H1 (cell line): ENCODE measurements at regions not wholly inside any gene's neighbourhood (a gene's known extent, or its start where the extent isn't known, plus 50 kb on each side); places are given as distances from the start of the nearest gene placed in this dataset.

ENCODE experiments used
- CTCF ChIA-PET: fragments of 300-600 bp; sonication (Branson Sonifier 250); formaldehyde crosslinking; loops from one replicate; lab custom pipeline; 2021; ENCODE audit not compliant: partially characterized antibody; lab: Charles Lee
- POLR2A ChIA-PET: fragments of 300-600 bp; sonication (Branson Sonifier 250); formaldehyde crosslinking; loops from one replicate; lab custom pipeline; 2021; ENCODE audit warnings: inconsistent platforms; ENCODE audit not compliant: partially characterized antibody; lab: Charles Lee
- DNase-seq, 2 experiments: peaks; one replicate each; pipeline versions ENCODE4 v3.0.0 to v3.0.0-alpha.2; 2010 to 2022; ENCODE audit warnings: low spot score in 2 of 2, low read depth in 1 of 2, mixed read lengths in 1 of 2
- FAIRE-seq: peaks from 2 replicates; lab custom pipeline; 2011; peaks lifted over from hg19 to GRCh38; lab: Jason Lieb, UNC
- H2AFZ ChIP-seq: 2 replicates; pipeline ENCODE4 v1.8.1; 2012; ENCODE audit warnings: low read length, inconsistent platforms
- H2AK5ac ChIP-seq: 2 replicates; pipeline ENCODE4 v1.6.1; 2013; ENCODE audit warnings: low read depth, low read length
- H2BK120ac ChIP-seq: replicated peaks from 2 replicates; pipeline ENCODE3; 2013; ENCODE audit warnings: low read depth, low read length, inconsistent platforms
- H2BK12ac ChIP-seq: 2 replicates; pipeline ENCODE4 v1.6.1; 2013; ENCODE audit warnings: low read depth, low read length
- H2BK15ac ChIP-seq: 2 replicates; pipeline ENCODE4 v1.6.1; 2013; ENCODE audit warnings: low read length
- H2BK20ac ChIP-seq: 2 replicates; pipeline ENCODE4 v1.6.1; 2013; ENCODE audit warnings: low read length
- H2BK5ac ChIP-seq: 2 replicates; pipeline ENCODE4 v1.6.1; 2013; ENCODE audit warnings: low read depth, low read length
- H3K14ac ChIP-seq: 2 replicates; pipeline ENCODE4 v1.6.1; 2013; ENCODE audit warnings: inconsistent platforms; ENCODE audit not compliant: insufficient read length
- H3K18ac ChIP-seq: 2 replicates; pipeline ENCODE4 v1.6.1; 2013; ENCODE audit warnings: low read length; ENCODE audit errors: extremely low read depth
- H3K23ac ChIP-seq: 2 replicates; pipeline ENCODE4 v1.6.1; 2013; ENCODE audit warnings: inconsistent platforms; ENCODE audit not compliant: insufficient read length
- H3K23me2 ChIP-seq: 2 replicates; pipeline ENCODE4 v1.6.1; 2013; ENCODE audit warnings: low read depth, low read length
- H3K27ac ChIP-seq: 2 replicates; pipeline ENCODE4 v1.6.1; 2011; ENCODE audit warnings: low read depth, low read length, inconsistent platforms
- H3K27me3 ChIP-seq, 4 experiments: replicated peaks in 1 of 4; 1 replicate in 1 of 4; 2 replicates in 3 of 4; pipeline versions ENCODE4 v1.6.1 to v1.8.1; 2011 to 2013; ENCODE audit warnings: low read length in 3 of 4, mild to moderate bottlenecking in 3 of 4, inconsistent platforms in 2 of 4, mixed read lengths in 2 of 4, moderate library complexity in 1 of 4; ENCODE audit not compliant: control insufficient read depth in 3 of 4, insufficient read depth in 3 of 4; ENCODE audit errors: extremely low read depth in 1 of 4
- H3K36me3 ChIP-seq, 4 experiments: 2 replicates each; pipeline versions ENCODE4 v1.6.1 to v1.8.1; 2011 to 2013; ENCODE audit warnings: mild to moderate bottlenecking in 4 of 4, low read length in 3 of 4, moderate library complexity in 2 of 4, control low read depth in 1 of 4, inconsistent platforms in 1 of 4; ENCODE audit not compliant: insufficient read depth in 4 of 4, control insufficient read depth in 2 of 4
- H3K4ac ChIP-seq: replicated peaks from 2 replicates; pipeline ENCODE3; 2013; ENCODE audit warnings: low read length, low read depth, mixed read lengths, inconsistent platforms; ENCODE audit not compliant: insufficient read length
- H3K4me1 ChIP-seq, 4 experiments: replicated peaks in 1 of 4; 1 replicate in 1 of 4; 2 replicates in 3 of 4; pipeline versions ENCODE4 v1.6.1 to v1.8.1; 2011 to 2013; ENCODE audit warnings: low read length in 3 of 4, inconsistent platforms in 2 of 4, mixed read lengths in 1 of 4; ENCODE audit not compliant: insufficient read depth in 4 of 4, control insufficient read depth in 3 of 4
- H3K4me2 ChIP-seq, 2 experiments: 2 replicates each; pipeline versions ENCODE4 v1.6.1 to v1.8.1; 2011 to 2013; ENCODE audit warnings: low read depth in 2 of 2, low read length in 2 of 2, control low read depth in 1 of 2, inconsistent platforms in 1 of 2, mild to moderate bottlenecking in 1 of 2; ENCODE audit not compliant: insufficient read depth in 1 of 2
- H3K4me3 ChIP-seq, 4 experiments: fragments of 200-600, 300-600 bp in 1 of 4; sonication (generic), shearing (Covaris generic), sonication (Bioruptor Twin) in 1 of 4; 2 replicates each; pipeline versions ENCODE4 v1.5.1 to v1.8.1; 2011 to 2016; ENCODE audit warnings: low read length in 4 of 4, low read depth in 3 of 4, control low read depth in 2 of 4, inconsistent platforms in 2 of 4, mild to moderate bottlenecking in 2 of 4, mixed read lengths in 1 of 4, moderate library complexity in 1 of 4; ENCODE audit not compliant: insufficient read depth in 2 of 4; ENCODE audit errors: extremely low read depth in 1 of 4
- H3K56ac ChIP-seq: replicated peaks from 2 replicates; pipeline ENCODE3; 2013; ENCODE audit warnings: low read depth, mild to moderate bottlenecking, mixed read lengths, low read length, inconsistent platforms; ENCODE audit not compliant: insufficient read length
- H3K79me1 ChIP-seq: 2 replicates; pipeline ENCODE4 v1.6.1; 2013; ENCODE audit warnings: low read depth, low read length, control low read depth
- H3K79me2 ChIP-seq, 2 experiments: 2 replicates each; pipeline versions ENCODE4 v1.6.1 to v1.8.1; 2012 to 2013; ENCODE audit warnings: low read length in 2 of 2, mild to moderate bottlenecking in 2 of 2, inconsistent platforms in 1 of 2; ENCODE audit not compliant: insufficient read depth in 2 of 2, control insufficient read depth in 1 of 2
- H3K9ac ChIP-seq, 4 experiments: replicated peaks in 1 of 4; 1 replicate in 1 of 4; 2 replicates in 3 of 4; pipeline versions ENCODE4 v1.6.1 to v1.8.1; 2011 to 2013; ENCODE audit warnings: low read depth in 3 of 4, low read length in 3 of 4, control low read depth in 2 of 4, mild to moderate bottlenecking in 2 of 4, moderate library complexity in 2 of 4, inconsistent platforms in 1 of 4; ENCODE audit errors: extremely low read depth in 1 of 4
- H3K9me3 ChIP-seq, 2 experiments: 2 replicates each; pipeline versions ENCODE4 v1.6.1 to v1.8.1; 2012 to 2013; ENCODE audit warnings: mild to moderate bottlenecking in 2 of 2, moderate library complexity in 2 of 2, control low read depth in 1 of 2, inconsistent platforms in 1 of 2, low read depth in 1 of 2, low read length in 1 of 2, mixed read lengths in 1 of 2; ENCODE audit not compliant: insufficient read depth in 2 of 2
- H4K20me1 ChIP-seq, 2 experiments: replicated peaks in 1 of 2; 2 replicates each; pipeline versions ENCODE3 to v1.8.1; 2011 to 2013; ENCODE audit warnings: inconsistent platforms in 2 of 2, low read length in 2 of 2, mild to moderate bottlenecking in 1 of 2; ENCODE audit not compliant: insufficient read depth in 2 of 2, control insufficient read depth in 1 of 2
- H4K5ac ChIP-seq: 2 replicates; pipeline ENCODE4 v1.6.1; 2013; ENCODE audit warnings: low read length, low read depth, mixed read lengths, inconsistent platforms; ENCODE audit not compliant: insufficient read length
- H4K8ac ChIP-seq: 2 replicates; pipeline ENCODE4 v1.8.0; 2013; ENCODE audit warnings: mild to moderate bottlenecking, moderate library complexity, low read length, inconsistent platforms; ENCODE audit not compliant: insufficient read depth; ENCODE audit errors: extremely low read depth
- H4K91ac ChIP-seq: replicated peaks from 2 replicates; pipeline ENCODE3; 2013; ENCODE audit warnings: low read length, mixed read lengths, inconsistent platforms; ENCODE audit not compliant: insufficient read length
- CBX8 ChIP-seq: fragments of 300-800, 300-1000 bp; sonication (generic); IDR thresholded peaks from 2 replicates; pipeline ENCODE4 v1.7.1; 2016; ENCODE audit warnings: low read depth, low read length, borderline replicate concordance
- CREB1 ChIP-seq: IDR thresholded peaks from 2 replicates; pipeline ENCODE4 v1.6.1; 2012; ENCODE audit warnings: inconsistent platforms
- EGR1 ChIP-seq: IDR thresholded peaks from 2 replicates; pipeline ENCODE4 v1.6.1; 2011; ENCODE audit warnings: low read depth, low read length, borderline replicate concordance
- EP300 ChIP-seq, 2 experiments: IDR thresholded peaks; 1 replicate in 1 of 2; 2 replicates in 1 of 2; pipeline ENCODE4 v1.6.1; 2011 to 2012; ENCODE audit warnings: low read depth in 2 of 2, low read length in 2 of 2, mild to moderate bottlenecking in 2 of 2, borderline replicate concordance in 1 of 2, inconsistent platforms in 1 of 2, moderate library complexity in 1 of 2
- KDM4A ChIP-seq: IDR thresholded peaks from one replicate; pipeline ENCODE4 v1.7.1; 2012; ENCODE audit warnings: low read depth, mild to moderate bottlenecking, moderate library complexity, low read length, inconsistent platforms; ENCODE audit not compliant: severe bottlenecking
- SP2 ChIP-seq: IDR thresholded peaks from 2 replicates; pipeline ENCODE4 v1.6.1; 2012; ENCODE audit warnings: mild to moderate bottlenecking, low read length, inconsistent platforms
- TAF1 ChIP-seq: IDR thresholded peaks from 2 replicates; pipeline ENCODE4 v1.6.1; 2011; ENCODE audit warnings: mild to moderate bottlenecking, low read depth, low read length
- WGBS, 2 experiments: shearing (Covaris generic) in 1 of 2; methylation state at CpG; one replicate each; pipeline versions ENCODE4 v1.1.6 to v1.1.7; 2013 to 2015; ENCODE audit warnings: low lambda C conversion rate in 2 of 2, mixed read lengths in 2 of 2, inconsistent platforms in 1 of 2, low coverage in 1 of 2, missing lambda C conversion rate in 1 of 2; ENCODE audit not compliant: insufficient replicate concordance in 2 of 2, insufficient coverage in 1 of 2, insufficient read length in 1 of 2; ENCODE audit errors: extremely low coverage in 1 of 2, missing lambda C conversion rate in 1 of 2; 5-methylcytosine and 5-hydroxymethylcytosine counted together

- no peak overlapping the region for H2BK5ac ChIP-seq
- no peaks in the 10 kb centered on the region for H3K79me1 ChIP-seq
- H3K4me2 ChIP-seq, result no peak overlapping the region
- ChIA-PET POLR2A (no interaction called here), CTCF (interaction anchor here (1.3 to 1.6 kb wide), 3 partner anchors 57 to 589 kb away, joined by 3 to 4 read pairs (median 3); no protein-coding TSS in a partner anchor)
- no peak overlapping the region for H3K27ac ChIP-seq
- no peak overlapping the region for H3K56ac ChIP-seq
- no peaks in the 10 kb centered on the region for H4K20me1 ChIP-seq
- no peaks in the 10 kb centered on the region for H3K27me3 ChIP-seq
- no peak for DNase-seq
- no peak for FAIRE-seq
- no peak overlapping the region for H4K5ac ChIP-seq
- H3K4ac ChIP-seq, result no peak overlapping the region
- H2BK120ac ChIP-seq, result no peak overlapping the region
- H3K23me2 ChIP-seq, result no peaks in the 10 kb centered on the region
- H2BK15ac ChIP-seq, result no peak overlapping the region
- no peak overlapping the region for H2AK5ac ChIP-seq
- H4K8ac ChIP-seq, result no peak overlapping the region
- no peak overlapping the region for H2BK20ac ChIP-seq
- no peaks in the 10 kb centered on the region for H3K36me3 ChIP-seq
- no peak overlapping the region for H3K4me3 ChIP-seq
- H3K9me3 ChIP-seq, result no peaks in the 10 kb centered on the region
- no peaks in the 10 kb centered on the region for H3K79me2 ChIP-seq
- H3K23ac ChIP-seq, result no peak overlapping the region
- 85% methylated on average over 1 of the region's 1 CpG; no CpG with 5 or more reads in 1 of the 2 experiments for WGBS, 2 experiments
- no peak overlapping the region for H2AFZ ChIP-seq
- H3K4me1 ChIP-seq, result no peaks in the 10 kb centered on the region
- H3K9ac ChIP-seq, result no peak overlapping the region
- H2BK12ac ChIP-seq, result no peak overlapping the region
- H3K14ac ChIP-seq, result no peak overlapping the region
- no peak overlapping the region for H4K91ac ChIP-seq
- H3K18ac ChIP-seq, result no peak overlapping the region
- TF ChIP-seq EGR1 (no peak), CREB1 (no peak), CBX8 (no peak), EP300 (IDR thresholded peaks at IDR 0.05; ENCODE audit: borderline replicate concordance in 1 of 2, low read depth in 2 of 2, low read length in 2 of 2) (no peak), SP2 (no peak), KDM4A (no peak), TAF1 (no peak)
These were observed 191.6 kb upstream of the MEIS2 start for GRCh38 chr15:37291920-37292319.
